ENCODE measurements at regions not wholly inside any gene's neighbourhood (a gene's known extent, or its start where the extent isn't known, plus 50 kb on each side); places are given as distances from the start of the nearest gene placed in this dataset.

DNA sequence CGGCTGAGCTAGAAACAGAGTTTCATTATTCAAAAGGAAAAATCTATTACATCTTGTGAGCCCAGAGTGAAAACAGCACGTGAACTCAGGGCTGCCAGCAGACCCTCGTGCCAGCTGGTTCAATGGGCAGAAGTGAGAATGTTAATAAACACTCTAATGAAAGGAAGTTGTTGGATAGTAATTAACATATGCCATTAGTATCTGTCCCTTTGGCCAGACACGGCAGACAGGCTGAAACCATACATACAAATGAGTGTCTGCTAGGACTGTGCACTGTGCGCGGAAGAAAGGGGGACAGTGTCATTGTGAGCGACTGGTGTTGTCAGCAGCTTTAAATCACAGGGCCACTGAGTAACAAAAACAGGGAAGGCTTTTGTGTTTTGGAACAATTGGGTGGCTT, 121.9 kb upstream of the TSC22D1 start:
- no peak for ATAC-seq
- WGBS (ENCODE audit: missing lambda C conversion rate): 84% methylated on average over 7 of the region's 7 CpGs
- no peaks in the 10 kb centered on the region for H3K9me3 ChIP-seq
- CTCF ChIA-PET: interaction anchor here (1.0 kb wide), 2 partner anchors 13 to 38 kb away, joined by 4 read pairs; no protein-coding TSS in a partner anchor
- H3K4me2 ChIP-seq: no peak overlapping the region
- no peak for TF ChIP-seq TFCP2L1 (CRISPR knock-in tag; IDR thresholded peaks at IDR 0.05)
- no peak for TF ChIP-seq TP53 (CRISPR knock-in tag; IDR thresholded peaks at IDR 0.05)
- no peak for TF ChIP-seq RNF2 (IDR thresholded peaks at IDR 0.05; ENCODE audit: borderline replicate concordance, low read depth)
- TF ChIP-seq, protein P1, sequence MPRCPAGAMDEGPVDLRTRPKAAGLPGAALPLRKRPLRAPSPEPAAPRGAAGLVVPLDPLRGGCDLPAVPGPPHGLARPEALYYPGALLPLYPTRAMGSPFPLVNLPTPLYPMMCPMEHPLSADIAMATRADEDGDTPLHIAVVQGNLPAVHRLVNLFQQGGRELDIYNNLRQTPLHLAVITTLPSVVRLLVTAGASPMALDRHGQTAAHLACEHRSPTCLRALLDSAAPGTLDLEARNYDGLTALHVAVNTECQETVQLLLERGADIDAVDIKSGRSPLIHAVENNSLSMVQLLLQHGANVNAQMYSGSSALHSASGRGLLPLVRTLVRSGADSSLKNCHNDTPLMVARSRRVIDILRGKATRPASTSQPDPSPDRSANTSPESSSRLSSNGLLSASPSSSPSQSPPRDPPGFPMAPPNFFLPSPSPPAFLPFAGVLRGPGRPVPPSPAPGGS (IDR thresholded peaks at IDR 0.05): no peak
- TF ChIP-seq, protein P2, sequence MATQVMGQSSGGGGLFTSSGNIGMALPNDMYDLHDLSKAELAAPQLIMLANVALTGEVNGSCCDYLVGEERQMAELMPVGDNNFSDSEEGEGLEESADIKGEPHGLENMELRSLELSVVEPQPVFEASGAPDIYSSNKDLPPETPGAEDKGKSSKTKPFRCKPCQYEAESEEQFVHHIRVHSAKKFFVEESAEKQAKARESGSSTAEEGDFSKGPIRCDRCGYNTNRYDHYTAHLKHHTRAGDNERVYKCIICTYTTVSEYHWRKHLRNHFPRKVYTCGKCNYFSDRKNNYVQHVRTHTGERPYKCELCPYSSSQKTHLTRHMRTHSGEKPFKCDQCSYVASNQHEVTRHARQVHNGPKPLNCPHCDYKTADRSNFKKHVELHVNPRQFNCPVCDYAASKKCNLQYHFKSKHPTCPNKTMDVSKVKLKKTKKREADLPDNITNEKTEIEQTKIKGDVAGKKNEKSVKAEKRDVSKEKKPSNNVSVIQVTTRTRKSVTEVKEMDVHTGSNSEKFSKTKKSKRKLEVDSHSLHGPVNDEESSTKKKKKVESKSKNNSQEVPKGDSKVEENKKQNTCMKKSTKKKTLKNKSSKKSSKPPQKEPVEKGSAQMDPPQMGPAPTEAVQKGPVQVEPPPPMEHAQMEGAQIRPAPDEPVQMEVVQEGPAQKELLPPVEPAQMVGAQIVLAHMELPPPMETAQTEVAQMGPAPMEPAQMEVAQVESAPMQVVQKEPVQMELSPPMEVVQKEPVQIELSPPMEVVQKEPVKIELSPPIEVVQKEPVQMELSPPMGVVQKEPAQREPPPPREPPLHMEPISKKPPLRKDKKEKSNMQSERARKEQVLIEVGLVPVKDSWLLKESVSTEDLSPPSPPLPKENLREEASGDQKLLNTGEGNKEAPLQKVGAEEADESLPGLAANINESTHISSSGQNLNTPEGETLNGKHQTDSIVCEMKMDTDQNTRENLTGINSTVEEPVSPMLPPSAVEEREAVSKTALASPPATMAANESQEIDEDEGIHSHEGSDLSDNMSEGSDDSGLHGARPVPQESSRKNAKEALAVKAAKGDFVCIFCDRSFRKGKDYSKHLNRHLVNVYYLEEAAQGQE (IDR thresholded peaks at IDR 0.05): no peak
- TF ChIP-seq BHLHE40 (IDR thresholded peaks at IDR 0.05; ENCODE audit: low read depth, low read length): no peak
- no peak for TF ChIP-seq NFE2L2 (conservative IDR thresholded peaks at IDR 0.05; ENCODE audit: low read length)
- no peak for TF ChIP-seq HOXA7 (CRISPR knock-in tag; IDR thresholded peaks at IDR 0.05)
- TF ChIP-seq ZSCAN20 (CRISPR knock-in tag; IDR thresholded peaks at IDR 0.05): no peak
- TF ChIP-seq, protein P3, sequence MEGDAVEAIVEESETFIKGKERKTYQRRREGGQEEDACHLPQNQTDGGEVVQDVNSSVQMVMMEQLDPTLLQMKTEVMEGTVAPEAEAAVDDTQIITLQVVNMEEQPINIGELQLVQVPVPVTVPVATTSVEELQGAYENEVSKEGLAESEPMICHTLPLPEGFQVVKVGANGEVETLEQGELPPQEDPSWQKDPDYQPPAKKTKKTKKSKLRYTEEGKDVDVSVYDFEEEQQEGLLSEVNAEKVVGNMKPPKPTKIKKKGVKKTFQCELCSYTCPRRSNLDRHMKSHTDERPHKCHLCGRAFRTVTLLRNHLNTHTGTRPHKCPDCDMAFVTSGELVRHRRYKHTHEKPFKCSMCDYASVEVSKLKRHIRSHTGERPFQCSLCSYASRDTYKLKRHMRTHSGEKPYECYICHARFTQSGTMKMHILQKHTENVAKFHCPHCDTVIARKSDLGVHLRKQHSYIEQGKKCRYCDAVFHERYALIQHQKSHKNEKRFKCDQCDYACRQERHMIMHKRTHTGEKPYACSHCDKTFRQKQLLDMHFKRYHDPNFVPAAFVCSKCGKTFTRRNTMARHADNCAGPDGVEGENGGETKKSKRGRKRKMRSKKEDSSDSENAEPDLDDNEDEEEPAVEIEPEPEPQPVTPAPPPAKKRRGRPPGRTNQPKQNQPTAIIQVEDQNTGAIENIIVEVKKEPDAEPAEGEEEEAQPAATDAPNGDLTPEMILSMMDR (IDR thresholded peaks at IDR 0.05): no peak
- TF ChIP-seq, protein P4, sequence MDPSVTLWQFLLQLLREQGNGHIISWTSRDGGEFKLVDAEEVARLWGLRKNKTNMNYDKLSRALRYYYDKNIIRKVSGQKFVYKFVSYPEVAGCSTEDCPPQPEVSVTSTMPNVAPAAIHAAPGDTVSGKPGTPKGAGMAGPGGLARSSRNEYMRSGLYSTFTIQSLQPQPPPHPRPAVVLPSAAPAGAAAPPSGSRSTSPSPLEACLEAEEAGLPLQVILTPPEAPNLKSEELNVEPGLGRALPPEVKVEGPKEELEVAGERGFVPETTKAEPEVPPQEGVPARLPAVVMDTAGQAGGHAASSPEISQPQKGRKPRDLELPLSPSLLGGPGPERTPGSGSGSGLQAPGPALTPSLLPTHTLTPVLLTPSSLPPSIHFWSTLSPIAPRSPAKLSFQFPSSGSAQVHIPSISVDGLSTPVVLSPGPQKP (IDR thresholded peaks at IDR 0.05; ENCODE audit: low read depth, low read length): no peak
- TF ChIP-seq, protein P5, sequence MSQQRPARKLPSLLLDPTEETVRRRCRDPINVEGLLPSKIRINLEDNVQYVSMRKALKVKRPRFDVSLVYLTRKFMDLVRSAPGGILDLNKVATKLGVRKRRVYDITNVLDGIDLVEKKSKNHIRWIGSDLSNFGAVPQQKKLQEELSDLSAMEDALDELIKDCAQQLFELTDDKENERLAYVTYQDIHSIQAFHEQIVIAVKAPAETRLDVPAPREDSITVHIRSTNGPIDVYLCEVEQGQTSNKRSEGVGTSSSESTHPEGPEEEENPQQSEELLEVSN (IDR thresholded peaks at IDR 0.05; ENCODE audit: borderline replicate concordance, low read depth): no peak
- TF ChIP-seq, protein P6, sequence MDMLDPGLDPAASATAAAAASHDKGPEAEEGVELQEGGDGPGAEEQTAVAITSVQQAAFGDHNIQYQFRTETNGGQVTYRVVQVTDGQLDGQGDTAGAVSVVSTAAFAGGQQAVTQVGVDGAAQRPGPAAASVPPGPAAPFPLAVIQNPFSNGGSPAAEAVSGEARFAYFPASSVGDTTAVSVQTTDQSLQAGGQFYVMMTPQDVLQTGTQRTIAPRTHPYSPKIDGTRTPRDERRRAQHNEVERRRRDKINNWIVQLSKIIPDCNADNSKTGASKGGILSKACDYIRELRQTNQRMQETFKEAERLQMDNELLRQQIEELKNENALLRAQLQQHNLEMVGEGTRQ (IDR thresholded peaks at IDR 0.05): no peak
- TF ChIP-seq FOXS1 (CRISPR knock-in tag; IDR thresholded peaks at IDR 0.05): no peak
- no peak for FAIRE-seq
- no peaks in the 10 kb centered on the region for H3K4me1 ChIP-seq
- H3K4me3 ChIP-seq: no peak overlapping the region
- no peak overlapping the region for H3K27ac ChIP-seq
- DNase-seq (ENCODE audit: low read depth in 1 of 2, low spot score in 1 of 2): no peak
- POLR2A ChIA-PET: no interaction called here

DNA sequence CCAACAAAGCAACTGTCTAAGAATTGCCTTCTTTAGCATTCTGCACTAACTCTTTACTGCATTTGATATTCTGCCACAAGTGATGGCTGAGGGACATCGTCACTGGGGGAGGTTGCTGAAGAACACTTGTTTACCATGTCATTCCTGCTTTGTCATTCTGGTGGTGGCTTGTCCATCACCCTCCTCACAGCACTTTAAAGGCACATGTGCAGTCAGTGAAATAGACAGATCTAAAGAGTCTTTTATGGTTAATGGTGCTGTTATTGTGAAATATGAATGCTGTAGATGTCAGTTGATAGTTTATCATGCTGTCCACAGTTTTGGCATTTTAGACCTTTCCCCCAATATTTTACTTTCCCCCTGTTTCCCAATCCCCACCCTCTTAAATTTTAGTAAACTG, 120.9 kb upstream of the TSC22D1 start:
- Histone ChIP-seq H3K4me2 (no peak overlapping the region), H3K27ac (no peak overlapping the region), H3K4me1 (no peaks in the 10 kb centered on the region), H3K9me3 (no peaks in the 10 kb centered on the region), H3K4me3 (no peak overlapping the region)
- ChIA-PET POLR2A (no interaction called here), CTCF (interaction anchor here (0.5 kb wide), 1 partner anchor 774 kb away, joined by 4 read pairs; no protein-coding TSS in a partner anchor)
- WGBS (ENCODE audit: missing lambda C conversion rate): 36% methylated on average over 1 of the region's 1 CpG
- TF ChIP-seq FOXS1 (CRISPR knock-in tag; IDR thresholded peaks at IDR 0.05): no peak
- TF ChIP-seq RARB (CRISPR knock-in tag; IDR thresholded peaks at IDR 0.05): no peak
- TF ChIP-seq JUN (IDR thresholded peaks at IDR 0.05): no peak
- no peak for TF ChIP-seq MAFK (IDR thresholded peaks at IDR 0.05; ENCODE audit: partially characterized antibody)
- TF ChIP-seq CBX2 (IDR thresholded peaks at IDR 0.05; ENCODE audit: borderline replicate concordance, low read depth): no peak
- TF ChIP-seq ESRRA (IDR thresholded peaks at IDR 0.05; ENCODE audit: borderline replicate concordance, low read length): no peak
- TF ChIP-seq HOXB5 (CRISPR knock-in tag; IDR thresholded peaks at IDR 0.05): no peak
- TF ChIP-seq TFCP2L1 (CRISPR knock-in tag; IDR thresholded peaks at IDR 0.05): no peak
- TF ChIP-seq, protein P7, sequence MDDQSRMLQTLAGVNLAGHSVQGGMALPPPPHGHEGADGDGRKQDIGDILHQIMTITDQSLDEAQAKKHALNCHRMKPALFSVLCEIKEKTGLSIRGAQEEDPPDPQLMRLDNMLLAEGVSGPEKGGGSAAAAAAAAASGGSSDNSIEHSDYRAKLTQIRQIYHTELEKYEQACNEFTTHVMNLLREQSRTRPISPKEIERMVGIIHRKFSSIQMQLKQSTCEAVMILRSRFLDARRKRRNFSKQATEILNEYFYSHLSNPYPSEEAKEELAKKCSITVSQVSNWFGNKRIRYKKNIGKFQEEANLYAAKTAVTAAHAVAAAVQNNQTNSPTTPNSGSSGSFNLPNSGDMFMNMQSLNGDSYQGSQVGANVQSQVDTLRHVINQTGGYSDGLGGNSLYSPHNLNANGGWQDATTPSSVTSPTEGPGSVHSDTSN (IDR thresholded peaks at IDR 0.05): no peak
- ATAC-seq (no peak), DNase-seq (ENCODE audit: low read depth in 1 of 2, low spot score in 1 of 2) (no peak), FAIRE-seq (no peak)
